Hematopoietic multipotent progenitor cell (in vitro differentiated cells): ENCODE measurements at regions not wholly inside any gene's neighbourhood (a gene's known extent, or its start where the extent isn't known, plus 50 kb on each side); places are given as distances from the start of the nearest gene placed in this dataset.

Experiments
- DNase-seq, 3 donors: peaks; one replicate each; pipeline ENCODE4 v3.0.0-alpha.2; 2011 to 2015; ENCODE audit warnings: low read depth in 2 of 3, low spot score in 2 of 3

- DNase-seq, result peak in 2 of 3 donors; percentile 79 to 89
Observed at GRCh38 chr2:234308813-234309195, 188.1 kb downstream of the ARL4C start.

GRCh38 chr2:234308073-234308812 is 188.6 kb downstream of the ARL4C start:
- no peak for DNase-seq

GRCh38 chr2:234307322-234307961 is 189.4 kb downstream of the ARL4C start:
- no peak for DNase-seq

- DNase-seq, result no peak
Observed at GRCh38 chr2:234306426-234307173, 190.3 kb downstream of the ARL4C start.

- DNase-seq, result no peak
Observed at GRCh38 chr2:234305846-234306245, 191.0 kb downstream of the ARL4C start.

GRCh38 chr2:234304950-234305349 is 191.9 kb downstream of the ARL4C start:
- no peak for DNase-seq

- DNase-seq, result no peak
Observed at GRCh38 chr2:234302664-234302991, 194.3 kb downstream of the ARL4C start.

GRCh38 chr2:234300932-234301823 is 195.7 kb downstream of the ARL4C start:
- DNase-seq, result no peak

GRCh38 chr2:234300391-234300925 is 196.4 kb downstream of the ARL4C start:
- no peak for DNase-seq

GRCh38 chr2:234298918-234299317 is 198.0 kb downstream of the ARL4C start:
- no peak for DNase-seq

GRCh38 chr2:234296991-234297390 is 199.9 kb downstream of the ARL4C start:
- no peak for DNase-seq

- DNase-seq, result peak in 2 of 3 donors; percentile 43 to 46
Observed at GRCh38 chr2:234293973-234294372, 202.9 kb downstream of the ARL4C start.

GRCh38 chr2:234292962-234293243 is 204.0 kb downstream of the ARL4C start:
- DNase-seq, result no peak

- peak; percentile 37 to 68 (median 61) for DNase-seq
Observed at GRCh38 chr2:234292205-234292961, 204.5 kb downstream of the ARL4C start.

GRCh38 chr2:234291765-234292204 is 205.1 kb downstream of the ARL4C start:
- DNase-seq, result peak in 1 of 3 donors; percentile 21

GRCh38 chr2:234290671-234291070 is 206.2 kb downstream of the ARL4C start:
- DNase-seq, result peak; percentile 71 to 95 (median 85)

GRCh38 chr2:234289834-234290590 is 206.9 kb downstream of the ARL4C start:
- DNase-seq, result no peak

GRCh38 chr2:234288974-234289455 is 207.9 kb downstream of the ARL4C start:
- DNase-seq, result peak; percentile 53 to 68 (median 66)

- DNase-seq, result no peak
Observed at GRCh38 chr2:234287650-234288049, 209.2 kb downstream of the ARL4C start.
